Glutamatergic neuron (in vitro differentiated cells): ENCODE measurements at regions not wholly inside any gene's neighbourhood (a gene's known extent, or its start where the extent isn't known, plus 50 kb on each side); places are given as distances from the start of the nearest gene placed in this dataset.

Experiments used
- DNase-seq: peaks from one replicate; pipeline ENCODE4 v3.0.0; 2022
- H3K27ac Mint-ChIP-seq: one replicate; pipeline ENCODE4 v1.8.0; 2020; ENCODE audit warnings: mild to moderate bottlenecking, mixed read lengths, inconsistent platforms; ENCODE audit not compliant: unreplicated experiment
- H3K27me3 Mint-ChIP-seq: one replicate; pipeline ENCODE4 v1.8.0; 2020; ENCODE audit warnings: mild to moderate bottlenecking, moderate library complexity, mixed read lengths, inconsistent platforms; ENCODE audit not compliant: unreplicated experiment
- H3K36me3 Mint-ChIP-seq: one replicate; pipeline ENCODE4 v1.8.0; 2020; ENCODE audit warnings: mild to moderate bottlenecking, mixed read lengths, inconsistent platforms; ENCODE audit not compliant: unreplicated experiment
- H3K4me1 Mint-ChIP-seq: one replicate; pipeline ENCODE4 v1.8.0; 2020; ENCODE audit warnings: mild to moderate bottlenecking, low read depth, mixed read lengths, inconsistent platforms; ENCODE audit not compliant: unreplicated experiment
- H3K4me3 Mint-ChIP-seq: one replicate; pipeline ENCODE4 v1.8.0; 2020; ENCODE audit warnings: mild to moderate bottlenecking, mixed read lengths, inconsistent platforms; ENCODE audit not compliant: unreplicated experiment
- H3K9me3 Mint-ChIP-seq: one replicate; pipeline ENCODE4 v1.8.0; 2020; ENCODE audit warnings: mild to moderate bottlenecking, moderate library complexity, mixed read lengths, inconsistent platforms; ENCODE audit not compliant: unreplicated experiment
- CTCF ChIP-seq: fragments of 200-600 bp; sonication (generic); IDR thresholded peaks from one replicate; pipeline ENCODE4 v1.5.0; 2021; ENCODE audit not compliant: partially characterized antibody, unreplicated experiment

DNA sequence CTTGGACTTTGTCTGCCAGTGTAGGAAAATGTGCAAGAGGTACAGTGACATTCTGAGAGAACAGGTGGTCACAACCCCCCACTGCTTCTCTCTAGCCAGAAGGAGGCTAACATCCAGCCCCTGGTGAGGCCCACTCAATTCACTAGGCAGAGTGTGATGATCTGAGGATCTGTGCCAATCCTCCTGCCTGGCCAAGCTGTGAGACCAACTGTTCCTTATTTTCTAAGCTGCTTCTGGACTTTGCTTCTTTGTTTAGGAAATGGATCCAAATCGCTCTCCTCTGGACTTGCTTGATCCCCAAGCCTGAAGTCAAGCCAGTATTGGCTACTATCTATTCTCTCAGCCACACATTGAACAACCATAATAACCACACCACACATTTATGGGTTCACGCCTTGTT, 202.8 kb downstream of the PIK3C3 start:
- Mint-ChIP-seq H3K4me1 (peaks cover 11% of the 10 kb centered on the region), H3K27ac (no peak overlapping the region), H3K36me3 (no peaks in the 10 kb centered on the region), H3K9me3 (peaks cover 2% of the 10 kb centered on the region), H3K27me3 (no peaks in the 10 kb centered on the region), H3K4me3 (no peak overlapping the region)
- no peak for DNase-seq
- TF ChIP-seq CTCF: no peak

DNA sequence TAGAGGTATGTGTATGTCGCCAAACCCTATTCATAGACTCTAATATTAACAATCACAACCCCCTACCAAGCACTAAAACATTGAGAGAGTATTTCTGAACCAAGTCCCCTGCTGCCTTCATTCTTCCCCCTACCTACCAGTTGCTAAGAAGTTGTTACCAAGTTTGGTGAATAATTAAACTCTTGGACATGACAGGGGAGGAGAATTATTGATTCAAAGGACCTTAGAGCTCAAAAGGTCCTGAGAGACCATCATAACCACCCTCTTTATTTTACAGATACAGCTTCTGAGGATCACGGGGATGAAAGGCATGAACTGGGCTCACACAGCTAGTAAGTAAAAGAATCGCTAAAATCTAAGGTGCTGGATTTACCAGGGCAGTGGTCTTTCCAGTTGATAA, 204.1 kb downstream of the PIK3C3 start:
- TF ChIP-seq CTCF: no peak
- H3K4me1 Mint-ChIP-seq: peaks cover 11% of the 10 kb centered on the region
- H3K27me3 Mint-ChIP-seq: no peaks in the 10 kb centered on the region
- no peak for DNase-seq
- peaks cover 2% of the 10 kb centered on the region for H3K9me3 Mint-ChIP-seq
- H3K36me3 Mint-ChIP-seq: no peaks in the 10 kb centered on the region
- no peak overlapping the region for H3K4me3 Mint-ChIP-seq
- no peak overlapping the region for H3K27ac Mint-ChIP-seq

- Mint-ChIP-seq H3K9me3 (peaks cover 2% of the 10 kb centered on the region), H3K36me3 (no peaks in the 10 kb centered on the region), H3K4me1 (peaks cover 2% of the 10 kb centered on the region), H3K4me3 (no peak overlapping the region), H3K27me3 (no peaks in the 10 kb centered on the region), H3K27ac (no peak overlapping the region)
- no peak for TF ChIP-seq CTCF
- no peak for DNase-seq
Observed at GRCh38 chr18:42163321-42163720, 208.3 kb downstream of the PIK3C3 start.

- Mint-ChIP-seq H3K4me3 (no peak overlapping the region), H3K36me3 (no peaks in the 10 kb centered on the region), H3K27me3 (no peaks in the 10 kb centered on the region), H3K9me3 (no peaks in the 10 kb centered on the region), H3K4me1 (peaks cover 2% of the 10 kb centered on the region), H3K27ac (no peak overlapping the region)
- TF ChIP-seq CTCF: no peak
- no peak for DNase-seq
Observed at GRCh38 chr18:42164556-42164955, 209.5 kb downstream of the PIK3C3 start.

DNA sequence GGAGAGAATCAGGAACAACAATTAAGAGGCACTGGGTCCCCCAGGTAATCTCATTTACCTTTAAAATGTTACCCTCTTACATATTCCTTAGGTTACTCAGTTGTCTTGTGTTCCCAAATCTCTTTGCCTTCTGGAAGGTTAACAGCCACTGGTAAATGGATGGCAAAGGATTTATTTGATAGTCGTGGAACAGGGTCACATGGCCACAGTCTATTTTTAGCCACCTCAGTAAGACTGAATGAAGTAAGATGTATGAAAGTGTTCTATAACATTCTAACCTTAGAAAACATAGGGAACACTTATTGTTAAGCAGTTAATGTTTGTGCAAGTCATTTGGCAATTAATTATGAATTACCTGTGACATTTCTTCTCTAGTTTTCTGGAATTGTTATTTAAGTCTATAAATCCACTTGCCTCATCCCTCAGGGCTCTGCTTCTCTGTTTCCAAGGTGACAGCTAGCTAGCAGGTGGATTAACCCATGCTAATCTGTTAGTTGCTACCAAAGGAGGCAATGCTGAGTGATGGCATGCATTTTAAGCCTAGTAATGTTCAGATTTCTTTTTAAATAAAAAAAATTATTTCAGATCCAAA, 211.0 kb downstream of the PIK3C3 start:
- no peaks in the 10 kb centered on the region for H3K9me3 Mint-ChIP-seq
- H3K27ac Mint-ChIP-seq: no peak overlapping the region
- TF ChIP-seq CTCF: no peak
- DNase-seq: no peak
- H3K4me1 Mint-ChIP-seq: no peaks in the 10 kb centered on the region
- H3K27me3 Mint-ChIP-seq: no peaks in the 10 kb centered on the region
- no peak overlapping the region for H3K4me3 Mint-ChIP-seq
- H3K36me3 Mint-ChIP-seq: no peaks in the 10 kb centered on the region
